PFSK-1 (cell line): ENCODE measurements at regions not wholly inside any gene's neighbourhood (a gene's known extent, or its start where the extent isn't known, plus 50 kb on each side); places are given as distances from the start of the nearest gene placed in this dataset.

Experiments used
- FOXP2 ChIP-seq: optimal IDR thresholded peaks from 2 replicates; pipeline ENCODE3; 2011; ENCODE audit warnings: borderline replicate concordance, control low read depth, inconsistent platforms; ENCODE audit not compliant: insufficient read depth; ENCODE audit errors: extremely low read length, extremely low read depth
- POLR2AphosphoS5 ChIP-seq: IDR thresholded peaks from 2 replicates; pipeline ENCODE4 v1.6.1; 2012; ENCODE audit warnings: low read depth, mild to moderate bottlenecking, control low read depth, low read length, moderate library complexity
- SIN3A ChIP-seq: IDR thresholded peaks from 2 replicates; pipeline ENCODE4 v1.6.1; 2012; ENCODE audit warnings: mild to moderate bottlenecking, low read length, moderate library complexity, borderline replicate concordance; ENCODE audit not compliant: insufficient read depth
- TAF1 ChIP-seq: IDR thresholded peaks from 2 replicates; pipeline ENCODE4 v1.6.1; 2012; ENCODE audit warnings: low read length, control low read depth, borderline replicate concordance; ENCODE audit not compliant: insufficient read depth
- TF ChIP-seq, protein P1 (sequence below), 2 experiments: IDR thresholded peaks; 2 replicates each; pipeline versions ENCODE4 v1.6.1 to v1.8.0; 2011 to 2012; ENCODE audit warnings: low read depth in 2 of 2, low read length in 2 of 2, control low read depth in 1 of 2, inconsistent platforms in 1 of 2, mild to moderate bottlenecking in 1 of 2, moderate library complexity in 1 of 2; ENCODE audit not compliant: insufficient read depth in 1 of 2

DNA sequence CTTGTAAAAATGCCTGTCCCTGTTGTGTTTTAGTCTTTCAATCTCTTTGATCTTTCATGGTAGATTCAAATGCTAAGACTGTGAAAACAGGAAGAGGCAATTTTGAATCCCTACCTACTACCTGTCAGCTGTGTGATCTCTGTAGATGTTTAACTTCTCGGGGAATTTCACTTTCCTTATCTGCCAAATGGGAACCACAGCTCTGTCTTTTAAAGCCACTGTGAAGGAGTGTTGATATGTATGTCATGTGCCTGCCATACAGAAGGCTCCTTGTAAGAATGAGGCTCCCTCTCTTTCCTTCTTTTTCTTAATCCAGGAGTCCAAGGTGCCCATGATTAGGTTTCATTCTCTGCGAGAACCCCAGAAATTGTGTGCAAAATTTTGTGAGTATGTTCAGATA lies 139.6 kb upstream of the ADAMTS9 start:
- TF ChIP-seq POLR2AphosphoS5: no peak
- TF ChIP-seq TAF1: no peak
- no peak for TF ChIP-seq FOXP2
- no peak for TF ChIP-seq SIN3A
- TF ChIP-seq, protein P1, sequence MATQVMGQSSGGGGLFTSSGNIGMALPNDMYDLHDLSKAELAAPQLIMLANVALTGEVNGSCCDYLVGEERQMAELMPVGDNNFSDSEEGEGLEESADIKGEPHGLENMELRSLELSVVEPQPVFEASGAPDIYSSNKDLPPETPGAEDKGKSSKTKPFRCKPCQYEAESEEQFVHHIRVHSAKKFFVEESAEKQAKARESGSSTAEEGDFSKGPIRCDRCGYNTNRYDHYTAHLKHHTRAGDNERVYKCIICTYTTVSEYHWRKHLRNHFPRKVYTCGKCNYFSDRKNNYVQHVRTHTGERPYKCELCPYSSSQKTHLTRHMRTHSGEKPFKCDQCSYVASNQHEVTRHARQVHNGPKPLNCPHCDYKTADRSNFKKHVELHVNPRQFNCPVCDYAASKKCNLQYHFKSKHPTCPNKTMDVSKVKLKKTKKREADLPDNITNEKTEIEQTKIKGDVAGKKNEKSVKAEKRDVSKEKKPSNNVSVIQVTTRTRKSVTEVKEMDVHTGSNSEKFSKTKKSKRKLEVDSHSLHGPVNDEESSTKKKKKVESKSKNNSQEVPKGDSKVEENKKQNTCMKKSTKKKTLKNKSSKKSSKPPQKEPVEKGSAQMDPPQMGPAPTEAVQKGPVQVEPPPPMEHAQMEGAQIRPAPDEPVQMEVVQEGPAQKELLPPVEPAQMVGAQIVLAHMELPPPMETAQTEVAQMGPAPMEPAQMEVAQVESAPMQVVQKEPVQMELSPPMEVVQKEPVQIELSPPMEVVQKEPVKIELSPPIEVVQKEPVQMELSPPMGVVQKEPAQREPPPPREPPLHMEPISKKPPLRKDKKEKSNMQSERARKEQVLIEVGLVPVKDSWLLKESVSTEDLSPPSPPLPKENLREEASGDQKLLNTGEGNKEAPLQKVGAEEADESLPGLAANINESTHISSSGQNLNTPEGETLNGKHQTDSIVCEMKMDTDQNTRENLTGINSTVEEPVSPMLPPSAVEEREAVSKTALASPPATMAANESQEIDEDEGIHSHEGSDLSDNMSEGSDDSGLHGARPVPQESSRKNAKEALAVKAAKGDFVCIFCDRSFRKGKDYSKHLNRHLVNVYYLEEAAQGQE (IDR thresholded peaks at IDR 0.05; ENCODE audit: insufficient read depth in 1 of 2, low read depth in 2 of 2, low read length in 2 of 2): no peak

DNA sequence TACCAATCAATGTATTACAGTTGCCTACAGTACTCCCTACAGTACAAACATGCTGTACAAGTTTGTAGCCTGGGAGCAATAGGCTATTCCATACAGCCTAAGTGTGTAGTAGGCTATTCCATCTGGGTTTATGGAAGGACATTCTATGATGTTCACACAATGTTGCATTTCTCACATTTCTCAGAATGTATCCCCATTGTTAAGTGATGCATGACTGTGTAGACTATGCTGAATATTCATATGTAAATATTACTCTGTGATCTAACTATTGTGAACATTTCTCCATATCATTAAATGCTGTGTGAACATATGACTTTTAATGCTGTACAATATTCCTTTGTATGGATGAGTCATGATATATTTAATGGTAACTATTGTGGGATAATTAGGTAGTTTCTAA lies 139.2 kb upstream of the ADAMTS9 start:
- TF ChIP-seq, protein P1 (IDR thresholded peaks at IDR 0.05; ENCODE audit: insufficient read depth in 1 of 2, low read depth in 2 of 2, low read length in 2 of 2): no peak
- TF ChIP-seq POLR2AphosphoS5 (no peak), SIN3A (no peak), FOXP2 (no peak), TAF1 (no peak)

DNA sequence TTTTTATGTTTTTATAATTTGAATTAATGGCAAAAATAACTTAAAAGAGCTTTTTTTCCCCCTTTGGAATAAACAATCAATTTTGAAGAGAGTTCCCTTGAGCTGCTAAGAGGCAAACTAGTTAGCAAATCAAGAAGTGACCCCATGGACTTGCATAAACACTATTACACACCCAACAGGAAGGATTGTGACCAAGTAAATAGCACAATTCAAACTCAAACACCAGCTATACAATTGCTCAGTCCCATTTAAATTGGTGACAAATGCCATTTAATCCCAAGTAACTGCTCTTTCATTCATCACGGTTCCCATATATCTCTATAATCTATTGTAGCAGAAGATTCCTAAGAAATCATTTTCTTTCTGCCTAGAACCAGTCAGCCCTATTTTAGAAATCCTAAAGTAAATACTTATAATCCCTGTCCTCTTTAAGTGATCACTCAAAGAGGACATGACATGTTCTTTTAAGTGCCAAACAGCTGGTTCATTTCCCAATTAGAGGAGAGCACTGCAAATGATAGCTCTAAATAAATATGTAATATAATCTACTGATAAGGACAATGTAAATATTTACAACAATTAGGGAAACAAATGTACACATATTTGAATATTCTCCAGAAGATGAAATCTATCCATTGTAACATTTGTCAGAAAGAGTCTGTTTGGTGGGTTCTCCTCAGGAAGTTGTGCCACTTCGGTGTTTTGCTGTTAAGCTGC lies 137.8 kb upstream of the ADAMTS9 start:
- TF ChIP-seq TAF1 (no peak), SIN3A (no peak), POLR2AphosphoS5 (no peak), FOXP2 (no peak)
- TF ChIP-seq, protein P1 (IDR thresholded peaks at IDR 0.05; ENCODE audit: insufficient read depth in 1 of 2, low read depth in 2 of 2, low read length in 2 of 2): no peak

DNA sequence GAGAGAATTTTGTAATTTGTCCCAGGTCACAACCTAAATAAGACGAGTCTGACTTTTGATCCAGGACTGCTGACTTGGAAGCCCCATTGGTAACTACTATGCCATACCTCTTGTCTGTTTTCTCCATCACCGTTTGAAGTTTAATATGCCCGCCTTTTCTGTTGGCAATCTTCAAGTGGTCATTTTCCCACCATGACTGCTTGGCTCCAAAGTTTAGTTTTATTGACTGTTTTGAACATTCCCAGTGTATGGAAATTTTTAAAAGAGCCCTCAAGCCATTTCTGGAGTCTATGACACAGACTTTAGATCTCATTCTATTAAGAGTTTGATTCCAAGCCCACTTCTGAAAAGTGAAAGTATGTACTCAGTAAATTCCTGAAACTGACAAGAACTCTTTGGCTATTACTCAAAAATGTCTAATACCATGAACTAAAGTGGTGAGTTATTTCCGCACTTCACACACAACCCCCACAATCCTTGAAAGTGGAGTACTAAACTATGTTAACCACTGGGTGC lies 136.7 kb upstream of the ADAMTS9 start:
- no peak for TF ChIP-seq SIN3A
- TF ChIP-seq, protein P1 (IDR thresholded peaks at IDR 0.05; ENCODE audit: insufficient read depth in 1 of 2, low read depth in 2 of 2, low read length in 2 of 2): no peak
- no peak for TF ChIP-seq POLR2AphosphoS5
- no peak for TF ChIP-seq FOXP2
- no peak for TF ChIP-seq TAF1
